ENCODE measurements at regions not wholly inside any gene's neighbourhood (a gene's known extent, or its start where the extent isn't known, plus 50 kb on each side); places are given as distances from the start of the nearest gene placed in this dataset.

GRCh38 chr6:126873351-126873750 lies 245.1 kb upstream of the RSPO3 start (continued):
- no peak for TF ChIP-seq ZNF425 (CRISPR knock-in tag; conservative IDR thresholded peaks at IDR 0.05)
- no peak for TF ChIP-seq KAT7 (CRISPR knock-in tag; IDR thresholded peaks at IDR 0.05; ENCODE audit: borderline replicate concordance)
- TF ChIP-seq NR2C2 (CRISPR knock-in tag; IDR thresholded peaks at IDR 0.05), result no peak
- no peak for TF ChIP-seq ZNF281 (CRISPR knock-in tag; IDR thresholded peaks at IDR 0.05)
- no peak for TF ChIP-seq ATF3 (CRISPR knock-in tag; conservative IDR thresholded peaks at IDR 0.05)
- TF ChIP-seq MLX (CRISPR knock-in tag; IDR thresholded peaks at IDR 0.05), result no peak
- no peak for TF ChIP-seq ZNF219 (CRISPR knock-in tag; IDR thresholded peaks at IDR 0.05; ENCODE audit: borderline replicate concordance)
- TF ChIP-seq ZNF532 (CRISPR knock-in tag; IDR thresholded peaks at IDR 0.05; ENCODE audit: borderline replicate concordance), result no peak
- no peak for TF ChIP-seq FOXP4 (CRISPR knock-in tag; IDR thresholded peaks at IDR 0.05)
- no peak for TF ChIP-seq ARID4B (CRISPR knock-in tag; IDR thresholded peaks at IDR 0.05; ENCODE audit: borderline replicate concordance)

Measured in WTC11 (cell line).